Liver (tissue), 8 donors: ENCODE measurements at regions not wholly inside any gene's neighbourhood (a gene's known extent, or its start where the extent isn't known, plus 50 kb on each side); places are given as distances from the start of the nearest gene placed in this dataset.

Experiments
- DNase-seq: peaks from one replicate; pipeline ENCODE4 v3.0.0-alpha.2; 2017; ENCODE audit warnings: low spot score
- H3K27ac ChIP-seq, 2 donors: one replicate each; pipeline ENCODE4 v1.7.0; 2013; ENCODE audit warnings: inconsistent platforms in 2 of 2, low read length in 2 of 2, control low read depth in 1 of 2, low read depth in 1 of 2, mild to moderate bottlenecking in 1 of 2
- H3K27me3 ChIP-seq, 4 donors: one replicate each; pipeline versions ENCODE4 v1.6.1 to v1.7.0; 2013; ENCODE audit warnings: low read length in 3 of 4, inconsistent platforms in 1 of 4, mild to moderate bottlenecking in 1 of 4, moderate library complexity in 1 of 4; ENCODE audit not compliant: control insufficient read depth in 4 of 4, insufficient read depth in 4 of 4
- H3K36me3 ChIP-seq, 4 donors: one replicate each; pipeline versions ENCODE4 v1.6.1 to v1.7.0; 2013; ENCODE audit warnings: low read length in 3 of 4, mild to moderate bottlenecking in 3 of 4, low read depth in 1 of 4, moderate library complexity in 1 of 4; ENCODE audit not compliant: control insufficient read depth in 4 of 4, insufficient read depth in 3 of 4
- H3K4me1 ChIP-seq, 4 donors: one replicate each; pipeline versions ENCODE4 v1.6.1 to v1.7.0; 2013; ENCODE audit warnings: low read length in 3 of 4, mild to moderate bottlenecking in 3 of 4, moderate library complexity in 1 of 4; ENCODE audit not compliant: control insufficient read depth in 4 of 4, insufficient read depth in 4 of 4
- H3K4me3 ChIP-seq, 3 donors: one replicate each; pipeline versions ENCODE4 v1.6.1 to v1.7.0; 2013; ENCODE audit warnings: low read length in 3 of 3, control low read depth in 1 of 3, low read depth in 1 of 3, mild to moderate bottlenecking in 1 of 3
- H3K9ac ChIP-seq, 2 donors: one replicate each; pipeline ENCODE4 v1.7.0; 2013; ENCODE audit warnings: low read length in 2 of 2, mild to moderate bottlenecking in 2 of 2, moderate library complexity in 2 of 2, control low read depth in 1 of 2, low read depth in 1 of 2
- H3K9me3 ChIP-seq, 4 donors: one replicate each; pipeline versions ENCODE4 v1.6.1 to v1.7.0; 2013; ENCODE audit warnings: low read length in 3 of 4; ENCODE audit not compliant: control insufficient read depth in 4 of 4
- FOXA1 ChIP-seq: IDR thresholded peaks from 2 replicates; pipeline ENCODE4 v1.6.1; 2016; ENCODE audit warnings: antibody characterized with exemption
- FOXA2 ChIP-seq: IDR thresholded peaks from 2 replicates; pipeline ENCODE4 v1.6.1; 2016; ENCODE audit warnings: antibody characterized with exemption
- GABPA ChIP-seq, 2 donors: IDR thresholded peaks in 1 of 2; conservative IDR thresholded peaks in 1 of 2; 2 replicates each; pipeline ENCODE4 v1.6.1; 2016; ENCODE audit warnings: antibody characterized with exemption in 2 of 2, mild to moderate bottlenecking in 1 of 2, moderate library complexity in 1 of 2
- HNF4A ChIP-seq, 2 donors: conservative IDR thresholded peaks; 2 replicates each; pipeline ENCODE4 v1.6.1; 2016; ENCODE audit warnings: antibody characterized with exemption in 2 of 2, mild to moderate bottlenecking in 2 of 2
- JUND ChIP-seq, 2 donors: IDR thresholded peaks; 2 replicates each; pipeline ENCODE4 v1.6.1; 2016; ENCODE audit warnings: antibody characterized with exemption in 2 of 2
- MAX ChIP-seq: IDR thresholded peaks from 2 replicates; pipeline ENCODE4 v1.6.1; 2016; ENCODE audit warnings: antibody characterized with exemption
- NR2F2 ChIP-seq: IDR thresholded peaks from 2 replicates; pipeline ENCODE4 v1.6.1; 2016; ENCODE audit warnings: antibody characterized with exemption
- RAD21 ChIP-seq, 2 donors: IDR thresholded peaks; 2 replicates each; pipeline ENCODE4 v1.6.1; 2016; ENCODE audit warnings: antibody characterized with exemption in 2 of 2, mild to moderate bottlenecking in 2 of 2
- RXRA ChIP-seq, 2 donors: IDR thresholded peaks; 2 replicates each; pipeline ENCODE4 v1.6.1; 2017 to 2018; ENCODE audit warnings: antibody characterized with exemption in 2 of 2, mild to moderate bottlenecking in 1 of 2
- SP1 ChIP-seq: IDR thresholded peaks from 2 replicates; pipeline ENCODE4 v1.6.1; 2018; ENCODE audit warnings: antibody characterized with exemption, mild to moderate bottlenecking
- ZBTB33 ChIP-seq: IDR thresholded peaks from 2 replicates; pipeline ENCODE4 v1.6.1; 2016; ENCODE audit warnings: antibody characterized with exemption
- WGBS: extraction: QIAGEN DNeasy Blood & Tissue Kit; methylation state at CpG from one replicate; pipeline ENCODE4 v1.1.7; 2013; 5-methylcytosine and 5-hydroxymethylcytosine counted together
- TF ChIP-seq, protein P1 (sequence below): fragments of 150-350 bp; IDR thresholded peaks from 2 replicates; pipeline ENCODE4 v1.5.1; 2017; ENCODE audit warnings: improper control_type of control experiment, low read depth, low read length; ENCODE audit not compliant: missing input control
- TF ChIP-seq, protein P2 (sequence below): IDR thresholded peaks from 2 replicates; pipeline ENCODE4 v1.6.1; 2016; ENCODE audit warnings: antibody characterized with exemption
- donor health status: healthy.
- donor health status: healthy.
- donor health status: healthy.
- donor health status: healthy.
- donor health status: healthy.

GRCh38 chr5:90111364-90112032, 298.1 kb downstream of the CETN3 start:
- WGBS = 53% methylated on average over 10 of the region's 10 CpGs
- Histone ChIP-seq H3K9ac (no peak overlapping the region), H3K4me1 (no peaks in the 10 kb centered on the region), H3K9me3 (peaks cover 0 to 5% (median 0%) of the 10 kb centered on the region in 4 donors), H3K27ac (no peak overlapping the region), H3K27me3 (no peaks in the 10 kb centered on the region), H3K36me3 (no peaks in the 10 kb centered on the region), H3K4me3 (no peak overlapping the region)
- TF ChIP-seq, protein P1, sequence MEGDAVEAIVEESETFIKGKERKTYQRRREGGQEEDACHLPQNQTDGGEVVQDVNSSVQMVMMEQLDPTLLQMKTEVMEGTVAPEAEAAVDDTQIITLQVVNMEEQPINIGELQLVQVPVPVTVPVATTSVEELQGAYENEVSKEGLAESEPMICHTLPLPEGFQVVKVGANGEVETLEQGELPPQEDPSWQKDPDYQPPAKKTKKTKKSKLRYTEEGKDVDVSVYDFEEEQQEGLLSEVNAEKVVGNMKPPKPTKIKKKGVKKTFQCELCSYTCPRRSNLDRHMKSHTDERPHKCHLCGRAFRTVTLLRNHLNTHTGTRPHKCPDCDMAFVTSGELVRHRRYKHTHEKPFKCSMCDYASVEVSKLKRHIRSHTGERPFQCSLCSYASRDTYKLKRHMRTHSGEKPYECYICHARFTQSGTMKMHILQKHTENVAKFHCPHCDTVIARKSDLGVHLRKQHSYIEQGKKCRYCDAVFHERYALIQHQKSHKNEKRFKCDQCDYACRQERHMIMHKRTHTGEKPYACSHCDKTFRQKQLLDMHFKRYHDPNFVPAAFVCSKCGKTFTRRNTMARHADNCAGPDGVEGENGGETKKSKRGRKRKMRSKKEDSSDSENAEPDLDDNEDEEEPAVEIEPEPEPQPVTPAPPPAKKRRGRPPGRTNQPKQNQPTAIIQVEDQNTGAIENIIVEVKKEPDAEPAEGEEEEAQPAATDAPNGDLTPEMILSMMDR = no peak
- TF ChIP-seq NR2F2 (peak; percentile 26), SP1 (no peak), MAX (no peak), FOXA2 (no peak), HNF4A (conservative IDR thresholded peaks at IDR 0.05) (no peak)
- TF ChIP-seq, protein P2, sequence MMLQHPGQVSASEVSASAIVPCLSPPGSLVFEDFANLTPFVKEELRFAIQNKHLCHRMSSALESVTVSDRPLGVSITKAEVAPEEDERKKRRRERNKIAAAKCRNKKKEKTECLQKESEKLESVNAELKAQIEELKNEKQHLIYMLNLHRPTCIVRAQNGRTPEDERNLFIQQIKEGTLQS = no peak
- DNase-seq = no peak

DNA sequence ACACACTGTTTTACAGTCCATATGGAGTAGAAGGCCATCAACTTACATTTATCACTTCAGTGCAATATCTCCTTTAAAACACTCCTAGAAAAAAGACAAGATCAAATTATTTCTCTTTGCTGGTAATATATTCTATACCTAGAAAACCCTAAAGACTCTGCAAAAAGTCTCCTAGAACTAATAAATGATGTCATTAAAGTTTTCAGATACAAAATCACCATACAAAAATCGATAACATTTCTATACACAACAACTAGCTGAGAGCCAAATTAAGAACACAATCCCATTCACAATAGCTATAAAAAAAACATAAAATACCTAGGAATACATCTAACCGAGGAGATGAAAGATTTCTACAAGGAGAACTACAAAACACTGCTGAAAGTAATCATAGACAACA, 300.3 kb downstream of the CETN3 start:
- H3K36me3 ChIP-seq = no peaks in the 10 kb centered on the region
- DNase-seq = no peak
- H3K4me1 ChIP-seq = no peaks in the 10 kb centered on the region
- TF ChIP-seq FOXA1 (no peak), GABPA (IDR thresholded peaks at IDR 0.05 in 1 of 2, conservative IDR thresholded peaks at IDR 0.05 in 1 of 2) (no peak), JUND (IDR thresholded peaks at IDR 0.05) (no peak), RAD21 (IDR thresholded peaks at IDR 0.05) (no peak), HNF4A (conservative IDR thresholded peaks at IDR 0.05) (no peak), FOXA2 (no peak), MAX (no peak), ZBTB33 (no peak), NR2F2 (no peak), RXRA (IDR thresholded peaks at IDR 0.05) (no peak)
- TF ChIP-seq, protein P1 = no peak
- TF ChIP-seq, protein P2 = no peak
- no peaks in the 10 kb centered on the region for H3K27me3 ChIP-seq
- H3K9me3 ChIP-seq = peaks cover 0 to 8% (median 0%) of the 10 kb centered on the region in 4 donors
- H3K9ac ChIP-seq = no peak overlapping the region
- WGBS = 31% methylated on average over 2 of the region's 2 CpGs
- no peak overlapping the region for H3K4me3 ChIP-seq
- H3K27ac ChIP-seq = no peak overlapping the region
